ENCODE measurements at regions not wholly inside any gene's neighbourhood (a gene's known extent, or its start where the extent isn't known, plus 50 kb on each side); places are given as distances from the start of the nearest gene placed in this dataset.

DNA sequence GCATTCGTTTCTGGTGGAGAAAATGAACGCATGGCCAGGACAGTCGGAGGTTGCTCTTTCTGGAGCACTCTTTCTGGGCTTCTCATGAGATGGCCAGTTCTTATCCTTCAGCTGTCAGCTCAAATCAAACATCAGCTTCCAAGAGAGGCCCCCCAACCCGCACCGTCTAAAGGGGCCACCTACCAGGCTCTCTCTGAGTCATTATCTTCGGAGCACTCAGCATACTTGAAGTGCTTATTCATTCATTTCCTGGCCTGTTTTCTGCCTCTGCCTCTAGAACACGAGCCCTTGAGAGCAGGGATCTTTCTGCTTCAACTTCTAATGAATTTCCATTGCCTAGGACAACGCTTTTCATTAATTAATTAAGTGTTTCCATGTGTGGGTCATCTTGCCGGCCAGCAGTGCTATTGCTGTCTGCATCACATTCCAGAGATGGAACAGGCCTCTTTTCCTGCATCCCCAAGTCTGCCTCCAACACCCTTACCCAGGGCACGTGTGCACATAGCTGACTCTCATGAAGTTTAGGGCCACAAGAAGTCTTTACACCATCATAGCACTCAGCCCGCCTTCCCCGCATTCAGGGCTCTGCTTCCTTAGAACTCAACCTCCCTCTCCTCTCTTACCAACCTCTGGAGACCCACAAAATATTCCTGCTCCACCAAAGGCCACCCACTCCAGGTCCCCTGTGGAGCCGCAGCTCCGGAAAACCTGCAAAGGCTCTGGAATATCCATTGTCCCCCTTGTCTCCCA, 52.1 kb upstream of the LAPTM5 start:
- Histone ChIP-seq H3K4me1 (peaks cover 0 to 51% (median 13%) of the 10 kb centered on the region in 4 donors), H3K36me3 (no peaks in the 10 kb centered on the region), H3K27ac (peak overlapping the region in 2 of 4 donors; percentile 45 to 80), H3K9me3 (no peaks in the 10 kb centered on the region), H3K4me3 (no peak overlapping the region), H3K27me3 (no peaks in the 10 kb centered on the region)
- no peak for DNase-seq (ENCODE audit: low spot score in 2 of 2)
- 46 to 48% methylated on average over 14 of the region's 14 CpGs for WGBS, 2 donors
- TF ChIP-seq, protein P1, sequence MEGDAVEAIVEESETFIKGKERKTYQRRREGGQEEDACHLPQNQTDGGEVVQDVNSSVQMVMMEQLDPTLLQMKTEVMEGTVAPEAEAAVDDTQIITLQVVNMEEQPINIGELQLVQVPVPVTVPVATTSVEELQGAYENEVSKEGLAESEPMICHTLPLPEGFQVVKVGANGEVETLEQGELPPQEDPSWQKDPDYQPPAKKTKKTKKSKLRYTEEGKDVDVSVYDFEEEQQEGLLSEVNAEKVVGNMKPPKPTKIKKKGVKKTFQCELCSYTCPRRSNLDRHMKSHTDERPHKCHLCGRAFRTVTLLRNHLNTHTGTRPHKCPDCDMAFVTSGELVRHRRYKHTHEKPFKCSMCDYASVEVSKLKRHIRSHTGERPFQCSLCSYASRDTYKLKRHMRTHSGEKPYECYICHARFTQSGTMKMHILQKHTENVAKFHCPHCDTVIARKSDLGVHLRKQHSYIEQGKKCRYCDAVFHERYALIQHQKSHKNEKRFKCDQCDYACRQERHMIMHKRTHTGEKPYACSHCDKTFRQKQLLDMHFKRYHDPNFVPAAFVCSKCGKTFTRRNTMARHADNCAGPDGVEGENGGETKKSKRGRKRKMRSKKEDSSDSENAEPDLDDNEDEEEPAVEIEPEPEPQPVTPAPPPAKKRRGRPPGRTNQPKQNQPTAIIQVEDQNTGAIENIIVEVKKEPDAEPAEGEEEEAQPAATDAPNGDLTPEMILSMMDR (IDR thresholded peaks at IDR 0.05): no peak
- TF ChIP-seq POLR2A (IDR thresholded peaks at IDR 0.05) (no peak), EP300 (IDR thresholded peaks at IDR 0.05) (no peak)

DNA sequence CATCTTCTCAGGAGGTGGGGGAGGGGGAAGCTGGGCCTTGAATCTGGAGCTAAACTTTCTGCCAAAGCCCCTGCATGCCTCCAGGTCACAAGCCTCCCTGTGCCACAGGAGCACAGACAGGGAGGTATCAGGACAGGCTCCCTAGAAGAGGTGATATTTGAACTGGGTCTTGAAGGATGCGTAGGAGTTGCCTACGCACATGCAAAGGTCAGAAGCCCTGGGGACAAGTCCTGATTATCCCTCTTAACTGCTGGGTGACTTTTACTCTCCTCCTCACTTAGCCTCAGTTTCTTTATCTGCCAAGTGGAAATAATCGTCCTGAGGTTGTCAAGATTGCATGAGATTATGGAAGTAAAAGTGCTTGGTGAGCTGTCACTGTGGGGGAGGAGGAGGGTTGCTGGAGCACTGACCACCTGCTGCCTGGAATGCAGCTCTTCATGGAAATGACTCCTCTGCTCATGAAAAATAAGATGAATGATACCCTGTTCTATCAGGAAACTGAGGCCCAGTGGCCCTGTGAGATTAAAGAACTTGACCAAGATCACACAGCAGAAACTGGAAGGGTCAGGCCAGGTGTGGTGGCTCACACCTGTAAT, 50.6 kb upstream of the LAPTM5 start:
- peaks cover 0 to 51% (median 13%) of the 10 kb centered on the region in 4 donors for H3K4me1 ChIP-seq
- H3K36me3 ChIP-seq: no peaks in the 10 kb centered on the region
- DNase-seq (ENCODE audit: low spot score in 2 of 2): no peak
- H3K4me3 ChIP-seq: no peak overlapping the region
- peak overlapping the region in 2 of 4 donors; percentile 70 to 80 for H3K27ac ChIP-seq
- no peaks in the 10 kb centered on the region for H3K9me3 ChIP-seq
- H3K27me3 ChIP-seq: no peaks in the 10 kb centered on the region
- WGBS, 2 donors: 90 to 92% methylated on average over 3 of the region's 3 CpGs
- TF ChIP-seq POLR2A (IDR thresholded peaks at IDR 0.05) (no peak), EP300 (IDR thresholded peaks at IDR 0.05) (no peak)
- TF ChIP-seq, protein P1 (IDR thresholded peaks at IDR 0.05): no peak

DNA sequence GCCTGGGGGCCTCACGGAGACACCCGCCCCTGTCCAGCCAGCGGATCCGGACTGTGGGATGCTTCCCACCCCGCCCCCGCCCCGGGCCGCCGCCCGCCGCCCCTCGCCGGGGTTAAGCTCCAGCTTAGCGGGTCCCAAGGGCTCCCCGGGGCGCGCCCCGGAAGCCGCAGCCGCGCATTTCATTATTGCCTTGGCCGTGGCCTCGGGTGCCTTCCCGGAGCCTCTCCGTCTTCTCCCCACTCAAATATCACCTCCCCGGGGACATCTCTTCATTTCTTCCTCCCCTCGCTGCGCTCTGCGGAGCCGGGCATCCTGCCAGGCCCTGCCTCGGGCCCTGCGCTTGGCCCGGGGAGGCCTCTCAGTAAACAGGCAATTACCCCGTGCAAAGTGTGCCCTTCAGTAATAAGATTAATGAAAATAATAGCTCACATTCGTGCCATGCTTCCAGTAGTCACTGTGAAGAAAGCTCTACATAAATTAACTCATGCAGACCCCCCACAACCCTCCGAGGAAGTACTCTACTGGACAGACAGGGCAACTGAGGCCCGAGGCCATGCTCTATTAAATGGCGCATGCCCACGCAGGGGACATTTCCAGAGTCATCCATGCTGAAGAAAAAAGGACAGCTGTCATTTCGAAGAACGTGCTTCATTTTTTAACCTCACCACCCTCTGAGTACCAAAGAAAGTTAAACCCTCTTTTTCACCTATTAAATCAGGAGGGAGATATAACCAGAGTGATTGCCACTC, 49.9 kb upstream of the LAPTM5 start:
- DNase-seq (ENCODE audit: low spot score in 2 of 2): no peak
- 22 to 27% methylated on average over 24 to 39 of the region's 41 CpGs for WGBS, 2 donors
- H3K4me3 ChIP-seq: peak overlapping the region in 1 of 4 donors; percentile 24
- no peaks in the 10 kb centered on the region for H3K27me3 ChIP-seq
- no peak for TF ChIP-seq EP300 (IDR thresholded peaks at IDR 0.05)
- no peak for TF ChIP-seq POLR2A (IDR thresholded peaks at IDR 0.05)
- TF ChIP-seq, protein P1 (IDR thresholded peaks at IDR 0.05): no peak
- H3K36me3 ChIP-seq: no peaks in the 10 kb centered on the region
- H3K9me3 ChIP-seq: no peaks in the 10 kb centered on the region
- peaks cover 0 to 51% (median 13%) of the 10 kb centered on the region in 4 donors for H3K4me1 ChIP-seq
- H3K27ac ChIP-seq: peak overlapping the region in 3 of 4 donors; percentile 40 to 76 (median 70)

All from tibial nerve (tissue), 4 donors.